CD4-positive, alpha-beta T cell (primary cell): ENCODE measurements at regions not wholly inside any gene's neighbourhood (a gene's known extent, or its start where the extent isn't known, plus 50 kb on each side); places are given as distances from the start of the nearest gene placed in this dataset.

Experiments
- ATAC-seq: fragments of 200-7000 bp; cut with Tn5 transposase; one replicate; pipeline ENCODE4 v1.10.0; 2022; ENCODE audit warnings: mild to moderate bottlenecking; ENCODE audit not compliant: poor library complexity
- CTCF ChIA-PET: fragments of 350-600 bp; sonication (Branson Sonifier 250); formaldehyde crosslinking; loops from one replicate; lab custom pipeline; 2021; ENCODE audit warnings: antibody characterized with exemption, inconsistent platforms; lab: Charles Lee
- POLR2A ChIA-PET: fragments of 350-600 bp; sonication (Branson Sonifier 250); formaldehyde crosslinking; loops from one replicate; lab custom pipeline; 2021; ENCODE audit warnings: antibody characterized with exemption, inconsistent platforms; lab: Charles Lee
- DNase-seq, 14 experiments: peaks; one replicate each; pipeline ENCODE4 v3.0.0-alpha.2; 2013 to 2020; ENCODE audit warnings: mixed read lengths in 2 of 14
- H3K27ac ChIP-seq, 2 donors: one replicate each; pipeline versions ENCODE4 v1.5.1 to v1.7.0; 2013; ENCODE audit warnings: low read length in 2 of 2, low read depth in 1 of 2, mild to moderate bottlenecking in 1 of 2
- H3K27me3 ChIP-seq, 2 experiments: 1 replicate in 1 of 2; 2 replicates in 1 of 2; pipeline versions ENCODE4 v1.6.1 to v1.7.0; 2013; ENCODE audit warnings: low read length in 2 of 2, control low read depth in 1 of 2, mild to moderate bottlenecking in 1 of 2, moderate library complexity in 1 of 2; ENCODE audit not compliant: insufficient read depth in 2 of 2, control insufficient read depth in 1 of 2
- H3K36me3 ChIP-seq: one replicate; pipeline ENCODE4 v1.6.1; 2013; ENCODE audit warnings: low read length, control low read depth; ENCODE audit not compliant: insufficient read depth
- H3K4me1 ChIP-seq: one replicate; pipeline ENCODE4 v1.6.1; 2013; ENCODE audit warnings: low read length, control low read depth; ENCODE audit not compliant: insufficient read depth
- H3K4me3 ChIP-seq: one replicate; pipeline ENCODE4 v1.5.1; 2013; ENCODE audit warnings: mild to moderate bottlenecking, low read length, moderate library complexity
- H3K9me3 ChIP-seq, 2 experiments: 1 replicate in 1 of 2; 2 replicates in 1 of 2; pipeline versions ENCODE4 v1.6.1 to v1.7.0; 2013; ENCODE audit warnings: low read length in 2 of 2, mild to moderate bottlenecking in 2 of 2, control low read depth in 1 of 2, moderate library complexity in 1 of 2; ENCODE audit not compliant: control insufficient read depth in 1 of 2, insufficient read depth in 1 of 2
- H3K27ac Mint-ChIP-seq: one replicate; pipeline ENCODE4 v1.8.0; 2020; ENCODE audit warnings: mixed read lengths
- H3K27me3 Mint-ChIP-seq: one replicate; pipeline ENCODE4 v1.8.0; 2021; ENCODE audit warnings: mixed read lengths
- H3K36me3 Mint-ChIP-seq: one replicate; pipeline ENCODE4 v1.8.0; 2021; ENCODE audit warnings: low read depth, mixed read lengths
- H3K4me1 Mint-ChIP-seq: one replicate; pipeline ENCODE4 v1.8.0; 2021; ENCODE audit warnings: low read depth, mixed read lengths
- H3K4me3 Mint-ChIP-seq: one replicate; pipeline ENCODE4 v1.8.0; 2020; ENCODE audit warnings: mild to moderate bottlenecking, mixed read lengths
- H3K9me3 Mint-ChIP-seq: one replicate; pipeline ENCODE4 v1.8.0; 2020; ENCODE audit warnings: mixed read lengths
- intact Hi-C, 2 experiments: fragments of 100-400 bp; cut with DNase I in 1 of 2; cut with micrococcal nuclease in 1 of 2; formaldehyde crosslinking; loops; one replicate each; pipeline versions ENCODE4 v1.15.1 to v1.9.0; 2023 to 2025; cut with DNase I, micrococcal nuclease
- TF ChIP-seq, protein P1 (sequence below): fragments of 200-600 bp; IDR thresholded peaks from one replicate; pipeline ENCODE4 v1.8.0; 2022; ENCODE audit warnings: antibody characterized with exemption, mild to moderate bottlenecking

DNA sequence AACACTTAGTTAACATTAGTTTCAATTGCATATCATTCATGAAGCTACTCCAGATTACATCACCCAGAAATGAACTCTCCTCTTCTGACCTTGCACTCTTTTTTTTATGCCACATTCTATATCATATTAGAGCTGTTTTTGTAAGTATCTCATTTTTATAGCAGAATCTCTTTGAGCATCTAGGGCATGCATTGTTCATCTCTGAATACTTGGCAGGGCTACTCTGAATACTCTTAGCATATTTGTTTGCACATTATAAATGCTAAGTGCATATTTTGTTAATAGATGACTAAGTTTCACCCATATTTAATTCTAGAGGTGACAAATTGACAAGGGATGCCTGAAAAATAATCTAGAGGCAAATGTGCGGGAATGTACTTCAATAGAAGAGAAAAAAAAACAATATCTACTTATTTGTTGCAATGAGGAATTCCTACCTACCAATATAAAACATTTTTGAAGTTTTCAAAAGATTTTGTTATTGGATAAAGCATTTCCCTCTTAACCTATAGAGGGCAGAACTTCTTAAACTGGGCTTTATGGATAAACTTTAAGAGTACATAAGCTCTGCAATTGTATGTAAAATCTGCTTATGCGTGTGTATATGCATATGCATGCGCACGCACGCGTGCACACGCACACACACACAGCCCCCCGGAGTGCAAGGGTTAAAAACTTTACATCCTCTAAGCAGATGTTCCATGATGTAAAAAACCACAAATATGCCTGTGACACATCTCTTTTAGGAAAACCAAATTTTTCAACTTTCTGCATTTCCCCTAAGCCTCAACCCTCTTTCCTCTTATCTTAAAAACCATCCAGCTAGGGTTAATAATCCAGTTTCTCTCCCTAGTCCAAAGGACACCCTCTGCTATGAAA lies 73.0 kb upstream of the OXGR1 start:
- no peaks in the 10 kb centered on the region for H3K36me3 Mint-ChIP-seq
- no peak overlapping the region for H3K4me3 Mint-ChIP-seq
- TF ChIP-seq, protein P1, sequence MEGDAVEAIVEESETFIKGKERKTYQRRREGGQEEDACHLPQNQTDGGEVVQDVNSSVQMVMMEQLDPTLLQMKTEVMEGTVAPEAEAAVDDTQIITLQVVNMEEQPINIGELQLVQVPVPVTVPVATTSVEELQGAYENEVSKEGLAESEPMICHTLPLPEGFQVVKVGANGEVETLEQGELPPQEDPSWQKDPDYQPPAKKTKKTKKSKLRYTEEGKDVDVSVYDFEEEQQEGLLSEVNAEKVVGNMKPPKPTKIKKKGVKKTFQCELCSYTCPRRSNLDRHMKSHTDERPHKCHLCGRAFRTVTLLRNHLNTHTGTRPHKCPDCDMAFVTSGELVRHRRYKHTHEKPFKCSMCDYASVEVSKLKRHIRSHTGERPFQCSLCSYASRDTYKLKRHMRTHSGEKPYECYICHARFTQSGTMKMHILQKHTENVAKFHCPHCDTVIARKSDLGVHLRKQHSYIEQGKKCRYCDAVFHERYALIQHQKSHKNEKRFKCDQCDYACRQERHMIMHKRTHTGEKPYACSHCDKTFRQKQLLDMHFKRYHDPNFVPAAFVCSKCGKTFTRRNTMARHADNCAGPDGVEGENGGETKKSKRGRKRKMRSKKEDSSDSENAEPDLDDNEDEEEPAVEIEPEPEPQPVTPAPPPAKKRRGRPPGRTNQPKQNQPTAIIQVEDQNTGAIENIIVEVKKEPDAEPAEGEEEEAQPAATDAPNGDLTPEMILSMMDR, result no peak
- Histone ChIP-seq H3K4me3 (no peak overlapping the region), H3K27ac (no peak overlapping the region), H3K9me3 (no peaks in the 10 kb centered on the region), H3K27me3 (peaks cover 9 to 13% of the 10 kb centered on the region in 2 experiments), H3K36me3 (no peaks in the 10 kb centered on the region), H3K4me1 (no peaks in the 10 kb centered on the region)
- POLR2A ChIA-PET, result no interaction called here
- ATAC-seq, result no peak
- H3K27ac Mint-ChIP-seq, result no peak overlapping the region
- H3K4me1 Mint-ChIP-seq, result no peaks in the 10 kb centered on the region
- no peak for DNase-seq
- H3K9me3 Mint-ChIP-seq, result no peaks in the 10 kb centered on the region
- intact Hi-C loops, result no loop called here
- peaks cover 58% of the 10 kb centered on the region for H3K27me3 Mint-ChIP-seq
- CTCF ChIA-PET, result no interaction called here

DNA sequence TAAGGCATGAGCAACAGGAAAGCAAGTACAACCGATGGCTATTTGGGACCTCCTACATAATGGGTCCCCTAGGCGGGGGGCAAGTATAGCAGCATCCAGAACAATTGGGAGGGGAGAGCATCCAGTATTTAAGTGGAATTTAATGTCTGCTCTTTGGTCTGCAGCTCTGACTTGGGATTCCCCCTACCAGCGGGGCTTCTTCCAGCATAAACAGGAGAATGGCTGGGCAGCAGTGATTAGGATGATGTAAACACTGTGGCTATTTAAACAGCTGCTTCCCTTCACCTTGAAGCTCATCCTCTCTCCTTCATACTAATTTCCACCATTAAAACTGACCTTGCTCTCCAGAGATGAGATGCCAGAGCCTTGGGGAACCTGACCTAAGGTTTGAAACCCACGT lies 73.9 kb upstream of the OXGR1 start:
- ATAC-seq (no peak), DNase-seq (no peak)
- Mint-ChIP-seq H3K36me3 (no peaks in the 10 kb centered on the region), H3K9me3 (no peaks in the 10 kb centered on the region), H3K4me1 (no peaks in the 10 kb centered on the region), H3K27me3 (peaks cover 52% of the 10 kb centered on the region), H3K4me3 (no peak overlapping the region), H3K27ac (no peak overlapping the region)
- no peaks in the 10 kb centered on the region for H3K9me3 ChIP-seq
- ChIA-PET POLR2A (no interaction called here), CTCF (no interaction called here)
- intact Hi-C loops, result no loop called here
- peaks cover 9 to 13% of the 10 kb centered on the region in 2 experiments for H3K27me3 ChIP-seq
- no peaks in the 10 kb centered on the region for H3K4me1 ChIP-seq
- TF ChIP-seq, protein P1, result no peak
- no peaks in the 10 kb centered on the region for H3K36me3 ChIP-seq
- no peak overlapping the region for H3K4me3 ChIP-seq
- no peak overlapping the region for H3K27ac ChIP-seq

DNA sequence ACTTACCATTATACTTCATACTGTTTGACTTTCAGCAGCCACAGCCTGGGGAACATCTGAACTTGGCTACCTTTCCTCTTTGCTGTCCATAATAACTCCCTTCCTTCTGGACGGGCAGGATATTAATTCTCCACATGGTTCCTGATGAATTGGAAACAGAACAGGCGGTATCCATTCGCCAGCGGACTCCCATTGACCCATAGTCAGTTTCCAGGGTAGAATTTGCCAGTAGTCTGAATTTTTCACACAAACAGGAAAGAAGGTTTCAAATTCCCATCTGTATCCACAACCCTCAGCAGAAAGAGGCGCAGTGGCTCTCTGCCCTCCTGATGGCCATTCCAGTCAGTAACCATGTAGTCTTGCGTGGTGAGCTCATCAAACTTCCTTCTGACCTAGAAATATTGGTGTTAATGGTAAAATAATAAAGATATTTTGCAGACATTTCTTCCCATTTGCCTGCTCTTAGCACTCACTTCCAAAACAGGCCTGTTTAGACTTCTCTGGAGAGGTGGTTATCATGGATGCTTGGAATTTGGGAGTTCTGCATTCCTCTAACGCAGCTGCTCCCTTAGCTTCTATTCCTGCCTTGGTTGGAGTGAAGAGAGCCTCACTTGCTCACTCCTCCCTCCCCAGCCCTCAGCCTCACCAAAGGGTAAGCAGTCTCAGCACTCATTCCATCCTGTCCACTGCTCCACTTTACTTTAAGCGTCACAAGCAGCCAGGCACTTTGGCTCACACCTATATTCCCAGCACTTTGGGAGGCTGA lies 75.0 kb upstream of the OXGR1 start:
- POLR2A ChIA-PET, result no interaction called here
- intact Hi-C loops, result no loop called here
- ATAC-seq, result no peak

More for the DNA sequence above, 75.0 kb upstream of the OXGR1 start:
- peaks cover 43% of the 10 kb centered on the region for H3K27me3 Mint-ChIP-seq
- peaks cover 1% of the 10 kb centered on the region for H3K9me3 Mint-ChIP-seq
- CTCF ChIA-PET, result no interaction called here
- no peaks in the 10 kb centered on the region for H3K4me1 Mint-ChIP-seq
- H3K27ac Mint-ChIP-seq, result no peak overlapping the region
- H3K4me3 ChIP-seq, result no peak overlapping the region
- H3K27ac ChIP-seq, result no peak overlapping the region
- TF ChIP-seq, protein P1, result no peak
- no peaks in the 10 kb centered on the region for H3K36me3 Mint-ChIP-seq
- no peak for DNase-seq
- H3K4me1 ChIP-seq, result no peaks in the 10 kb centered on the region
- no peak overlapping the region for H3K4me3 Mint-ChIP-seq
- no peaks in the 10 kb centered on the region for H3K36me3 ChIP-seq
- peaks cover 5 to 10% of the 10 kb centered on the region in 2 experiments for H3K27me3 ChIP-seq
- no peaks in the 10 kb centered on the region for H3K9me3 ChIP-seq
